K562 (cell line): ENCODE measurements at regions not wholly inside any gene's neighbourhood (a gene's known extent, or its start where the extent isn't known, plus 50 kb on each side); places are given as distances from the start of the nearest gene placed in this dataset.

Source experiments
- ATAC-seq: fragments of 200-7000 bp; cut with Tn5 transposase; 3 replicates; pipeline ENCODE4 v1.9.1; 2020; ENCODE audit warnings: moderate library complexity
- BruUV-seq: library from RNA; stranded (reverse); fragments of 400-500 nt; replicated peaks from 2 replicates; lab custom pipeline; 2021; lab: Mats Ljungman, UMichigan
- CTCF ChIA-PET: fragments of 300-600 bp; formaldehyde crosslinking; extraction: SDS; loops from one replicate; lab custom pipeline; 2021; ENCODE audit warnings: low intra/inter-chr PET ratio; lab: Yijun Ruan, JAX
- POLR2A ChIA-PET: fragments of 300-600, 350-650 bp; sonication (Branson Sonifier 250); formaldehyde crosslinking; extraction: SDS; loops from one replicate; lab custom pipeline; 2021; ENCODE audit warnings: antibody characterized with exemption, inconsistent platforms; lab: Yijun Ruan, JAX
- DNase-seq, 4 experiments: peaks; one replicate each; pipeline versions ENCODE4 v3.0.0 to v3.0.0-alpha.2; 2011 to 2018; ENCODE audit warnings: low spot score in 3 of 4, mixed read lengths in 3 of 4; ENCODE audit errors: extremely low read depth in 1 of 4
- FAIRE-seq: peaks from 2 replicates; lab custom pipeline; 2011; peaks lifted over from hg19 to GRCh38; lab: Jason Lieb, UNC
- H2AFZ ChIP-seq: 2 replicates; pipeline ENCODE4 v1.6.0; 2011; ENCODE audit warnings: low read depth, low read length, control low read depth, inconsistent platforms
- H3K27ac ChIP-seq: fragments of 200-600 bp; 3 replicates; pipeline ENCODE4 v1.8.0; 2011; ENCODE audit warnings: low read depth, mild to moderate bottlenecking, control low read depth, inconsistent platforms, low read length, moderate library complexity, mixed read lengths; ENCODE audit errors: extremely low read depth
- H3K27me3 ChIP-seq, 2 experiments: fragments of 300-600 bp in 1 of 2; 2 replicates in 1 of 2; 3 replicates in 1 of 2; pipeline versions ENCODE4 v1.6.0 to v1.8.0; 2011; ENCODE audit warnings: inconsistent platforms in 2 of 2, low read length in 2 of 2, mild to moderate bottlenecking in 1 of 2, mixed read lengths in 1 of 2, moderate library complexity in 1 of 2; ENCODE audit not compliant: control insufficient read depth in 2 of 2, insufficient read depth in 2 of 2
- H3K36me3 ChIP-seq: fragments of 300-600 bp; 3 replicates; pipeline ENCODE4 v1.8.0; 2011; ENCODE audit warnings: mild to moderate bottlenecking, low read length, inconsistent platforms; ENCODE audit not compliant: control insufficient read depth, insufficient read depth
- H3K4me1 ChIP-seq, 2 experiments: fragments of 200-600 bp in 1 of 2; replicated peaks in 1 of 2; 2 replicates in 1 of 2; 3 replicates in 1 of 2; pipeline versions ENCODE4 v1.5.1 to v1.8.0; 2011; ENCODE audit warnings: inconsistent platforms in 2 of 2, low read length in 2 of 2, mild to moderate bottlenecking in 1 of 2, mixed read lengths in 1 of 2, moderate library complexity in 1 of 2; ENCODE audit not compliant: control insufficient read depth in 2 of 2, insufficient read depth in 2 of 2
- H3K4me2 ChIP-seq: 2 replicates; pipeline ENCODE4 v1.6.1; 2011; ENCODE audit warnings: low read length, control low read depth, inconsistent platforms, mixed read lengths; ENCODE audit not compliant: insufficient read depth
- H3K4me3 ChIP-seq: fragments of 200-600 bp; sonication (generic), shearing (Covaris generic); 2 replicates; pipeline ENCODE4 v1.5.1; 2016; ENCODE audit warnings: control low read depth, inconsistent platforms
- H3K79me2 ChIP-seq: fragments of 200-600 bp; 3 replicates; pipeline ENCODE4 v1.8.0; 2011; ENCODE audit warnings: low read length, inconsistent platforms; ENCODE audit not compliant: control insufficient read depth, insufficient read depth
- H3K9ac ChIP-seq, 2 experiments: 2 replicates each; pipeline versions ENCODE4 v1.6.0 to v1.6.1; 2011; ENCODE audit warnings: low read depth in 2 of 2, low read length in 2 of 2, control low read depth in 1 of 2, inconsistent platforms in 1 of 2, mild to moderate bottlenecking in 1 of 2, mixed read lengths in 1 of 2; ENCODE audit not compliant: insufficient read depth in 1 of 2
- H3K9me1 ChIP-seq: one replicate; pipeline ENCODE4 v1.6.0; 2011; ENCODE audit warnings: inconsistent platforms, mild to moderate bottlenecking, low read length, moderate library complexity; ENCODE audit not compliant: control insufficient read depth, insufficient read depth
- H3K9me3 ChIP-seq: replicated peaks from 2 replicates; pipeline ENCODE4 v1.5.1; 2011; ENCODE audit warnings: low read depth, low read length, inconsistent platforms; ENCODE audit not compliant: control insufficient read depth, insufficient read depth
- H4K20me1 ChIP-seq: replicated peaks from 2 replicates; pipeline ENCODE4 v1.6.1; 2011; ENCODE audit warnings: low read length, inconsistent platforms, mixed read lengths; ENCODE audit not compliant: control insufficient read depth, insufficient read depth
- BHLHE40 ChIP-seq: IDR thresholded peaks from 2 replicates; pipeline ENCODE4 v1.6.1; 2011; ENCODE audit warnings: low read length, improper control_type of control experiment
- HNRNPK ChIP-seq: fragments of 200-400 bp; formaldehyde crosslinking; IDR thresholded peaks from one replicate; pipeline ENCODE4 v1.6.1; 2018; ENCODE audit warnings: mild to moderate bottlenecking, low read depth, low read length; ENCODE audit not compliant: poor library complexity, severe bottlenecking
- MAFG ChIP-seq: fragments of 450-650 bp; conservative IDR thresholded peaks from 2 replicates; pipeline ENCODE4 v1.6.1; 2016; ENCODE audit warnings: missing genetic modification characterization, missing compliant biosample characterization
- MECOM ChIP-seq: fragments of 250-450 bp; sonication (Bioruptor Pico); IDR thresholded peaks from 2 replicates; pipeline ENCODE4 v1.8.0; 2022; ENCODE audit warnings: inconsistent platforms
- NCOA1 ChIP-seq: fragments of 450-650 bp; IDR thresholded peaks from 2 replicates; pipeline ENCODE4 v1.6.1; 2016; ENCODE audit warnings: low read depth
- PTRF ChIP-seq: fragments of 450-650 bp; IDR thresholded peaks from 2 replicates; pipeline ENCODE4 v1.6.1; 2016; ENCODE audit warnings: mild to moderate bottlenecking, missing genetic modification characterization, missing compliant biosample characterization
- RBBP5 ChIP-seq: fragments of 200-600 bp; sonication (generic); IDR thresholded peaks from 2 replicates; pipeline ENCODE4 v1.6.1; 2012; ENCODE audit warnings: borderline replicate concordance, mild to moderate bottlenecking, low read length, control low read depth, inconsistent platforms; ENCODE audit not compliant: insufficient read depth, poor library complexity, severe bottlenecking
- SMARCA4 ChIP-seq: fragments of 450-650 bp; IDR thresholded peaks from 2 replicates; pipeline ENCODE4 v1.6.1; 2016
- STAT5A ChIP-seq: IDR thresholded peaks from 2 replicates; pipeline ENCODE4 v1.6.1; 2012; ENCODE audit warnings: low read length, inconsistent platforms, borderline replicate concordance
- YY1 ChIP-seq, 3 experiments: IDR thresholded peaks; 2 replicates each; pipeline ENCODE4 v1.6.1; 2011; ENCODE audit warnings: low read length in 2 of 3, mild to moderate bottlenecking in 2 of 3, moderate library complexity in 2 of 3, borderline replicate concordance in 1 of 3, control low read depth in 1 of 3, low read depth in 1 of 3; ENCODE audit not compliant: insufficient read depth in 3 of 3, insufficient replicate concordance in 2 of 3, control insufficient read depth in 1 of 3, insufficient read length in 1 of 3; ENCODE audit errors: extremely low read depth in 1 of 3
- ZNF311 ChIP-seq: fragments of 250-450 bp; sonication (Bioruptor Pico); IDR thresholded peaks from 2 replicates; pipeline ENCODE4 v1.4.0; 2020; ENCODE audit warnings: mild to moderate bottlenecking, moderate library complexity
- ZZZ3 ChIP-seq: fragments of 450-650 bp; IDR thresholded peaks from 2 replicates; pipeline ENCODE4 v1.6.1; 2016; ENCODE audit warnings: antibody characterized with exemption, mild to moderate bottlenecking, moderate library complexity
- WGBS: fragments of 100-300 bp; shearing (Covaris generic); methylation state at CpG from one replicate; pipeline ENCODE4 v1.1.6; 2016; ENCODE audit warnings: low coverage, mixed read lengths; ENCODE audit not compliant: insufficient coverage; ENCODE audit errors: missing lambda C conversion rate; 5-methylcytosine and 5-hydroxymethylcytosine counted together
- in situ Hi-C: fragments of 300-500 bp; cut with MboI; formaldehyde crosslinking; loops from 4 replicates; pipeline ENCODE4 v1.15.0; 2018; ENCODE audit warnings: inconsistent platforms, mixed read lengths
- intact Hi-C: fragments of 100-400 bp; cut with micrococcal nuclease; formaldehyde crosslinking; loops from 2 replicates; pipeline ENCODE4 v1.14.2; 2022
- TF ChIP-seq, protein P1 (sequence below), 2 experiments: IDR thresholded peaks in 1 of 2; conservative IDR thresholded peaks in 1 of 2; 2 replicates each; pipeline ENCODE4 v1.6.1; 2016; ENCODE audit warnings: low read depth in 2 of 2, mild to moderate bottlenecking in 1 of 2, missing compliant biosample characterization in 1 of 2, missing genetic modification characterization in 1 of 2, moderate library complexity in 1 of 2
- TF ChIP-seq, protein P2 (sequence below): fragments of 450-650 bp; IDR thresholded peaks from 2 replicates; pipeline ENCODE4 v1.6.1; 2016; ENCODE audit warnings: borderline replicate concordance
- TF ChIP-seq, protein P3 (sequence below): fragments of 450-650 bp; formaldehyde crosslinking; IDR thresholded peaks from 2 replicates; pipeline ENCODE4 v1.4.0; 2020; ENCODE audit warnings: mild to moderate bottlenecking, moderate library complexity

DNA sequence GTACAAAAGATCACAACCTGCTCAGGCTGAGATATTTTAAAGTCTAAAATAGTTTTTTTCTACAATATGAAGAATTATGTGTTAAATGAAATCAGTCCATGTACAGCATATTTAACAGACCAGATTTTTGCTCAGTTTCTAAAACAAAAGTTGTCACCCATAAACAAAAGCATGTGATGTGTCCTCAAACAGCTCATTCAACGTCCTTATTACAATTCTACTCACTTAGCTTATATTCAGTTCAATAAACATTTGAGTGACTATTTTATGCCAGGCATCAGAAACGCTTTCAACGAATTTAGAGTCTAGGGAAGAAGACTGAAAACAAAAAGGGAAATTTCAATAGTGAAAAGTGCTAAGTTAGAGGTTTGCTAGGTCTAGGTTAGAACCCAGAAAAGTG, 457.3 kb upstream of the SEMA3A start:
- no peaks in the 10 kb centered on the region for H4K20me1 ChIP-seq
- DNase-seq (no peak), FAIRE-seq (no peak), ATAC-seq (no peak)
- no TSS peak for BruUV-seq
- no peaks in the 10 kb centered on the region for H3K36me3 ChIP-seq
- TF ChIP-seq BHLHE40 (no peak), RBBP5 (no peak), PTRF (tag) (no peak), ZNF311 (no peak), ZZZ3 (no peak), MECOM (no peak), NCOA1 (no peak), MAFG (no peak), SMARCA4 (no peak), HNRNPK (no peak), YY1 (IDR thresholded peaks at IDR 0.05; ENCODE audit: borderline replicate concordance in 1 of 3, control insufficient read depth in 1 of 3, extremely low read depth in 1 of 3, insufficient read depth in 3 of 3, insufficient read length in 1 of 3, insufficient replicate concordance in 2 of 3, low read depth in 1 of 3, low read length in 2 of 3) (no peak), STAT5A (no peak)
- TF ChIP-seq, protein P1, sequence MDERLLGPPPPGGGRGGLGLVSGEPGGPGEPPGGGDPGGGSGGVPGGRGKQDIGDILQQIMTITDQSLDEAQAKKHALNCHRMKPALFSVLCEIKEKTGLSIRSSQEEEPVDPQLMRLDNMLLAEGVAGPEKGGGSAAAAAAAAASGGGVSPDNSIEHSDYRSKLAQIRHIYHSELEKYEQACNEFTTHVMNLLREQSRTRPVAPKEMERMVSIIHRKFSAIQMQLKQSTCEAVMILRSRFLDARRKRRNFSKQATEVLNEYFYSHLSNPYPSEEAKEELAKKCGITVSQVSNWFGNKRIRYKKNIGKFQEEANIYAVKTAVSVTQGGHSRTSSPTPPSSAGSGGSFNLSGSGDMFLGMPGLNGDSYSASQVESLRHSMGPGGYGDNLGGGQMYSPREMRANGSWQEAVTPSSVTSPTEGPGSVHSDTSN (CRISPR knock-in tag; IDR thresholded peaks at IDR 0.05; ENCODE audit: low read depth): no peak
- TF ChIP-seq, protein P1 (tag; conservative IDR thresholded peaks at IDR 0.05; ENCODE audit: low read depth): no peak
- TF ChIP-seq, protein P2, sequence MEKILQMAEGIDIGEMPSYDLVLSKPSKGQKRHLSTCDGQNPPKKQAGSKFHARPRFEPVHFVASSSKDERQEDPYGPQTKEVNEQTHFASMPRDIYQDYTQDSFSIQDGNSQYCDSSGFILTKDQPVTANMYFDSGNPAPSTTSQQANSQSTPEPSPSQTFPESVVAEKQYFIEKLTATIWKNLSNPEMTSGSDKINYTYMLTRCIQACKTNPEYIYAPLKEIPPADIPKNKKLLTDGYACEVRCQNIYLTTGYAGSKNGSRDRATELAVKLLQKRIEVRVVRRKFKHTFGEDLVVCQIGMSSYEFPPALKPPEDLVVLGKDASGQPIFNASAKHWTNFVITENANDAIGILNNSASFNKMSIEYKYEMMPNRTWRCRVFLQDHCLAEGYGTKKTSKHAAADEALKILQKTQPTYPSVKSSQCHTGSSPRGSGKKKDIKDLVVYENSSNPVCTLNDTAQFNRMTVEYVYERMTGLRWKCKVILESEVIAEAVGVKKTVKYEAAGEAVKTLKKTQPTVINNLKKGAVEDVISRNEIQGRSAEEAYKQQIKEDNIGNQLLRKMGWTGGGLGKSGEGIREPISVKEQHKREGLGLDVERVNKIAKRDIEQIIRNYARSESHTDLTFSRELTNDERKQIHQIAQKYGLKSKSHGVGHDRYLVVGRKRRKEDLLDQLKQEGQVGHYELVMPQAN: no peak
- TF ChIP-seq, protein P3, sequence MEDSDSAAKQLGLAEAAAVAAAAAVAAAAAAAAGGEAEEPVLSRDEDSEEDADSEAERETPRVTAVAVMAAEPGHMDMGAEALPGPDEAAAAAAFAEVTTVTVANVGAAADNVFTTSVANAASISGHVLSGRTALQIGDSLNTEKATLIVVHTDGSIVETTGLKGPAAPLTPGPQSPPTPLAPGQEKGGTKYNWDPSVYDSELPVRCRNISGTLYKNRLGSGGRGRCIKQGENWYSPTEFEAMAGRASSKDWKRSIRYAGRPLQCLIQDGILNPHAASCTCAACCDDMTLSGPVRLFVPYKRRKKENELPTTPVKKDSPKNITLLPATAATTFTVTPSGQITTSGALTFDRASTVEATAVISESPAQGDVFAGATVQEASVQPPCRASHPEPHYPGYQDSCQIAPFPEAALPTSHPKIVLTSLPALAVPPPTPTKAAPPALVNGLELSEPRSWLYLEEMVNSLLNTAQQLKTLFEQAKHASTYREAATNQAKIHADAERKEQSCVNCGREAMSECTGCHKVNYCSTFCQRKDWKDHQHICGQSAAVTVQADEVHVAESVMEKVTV (CRISPR knock-in tag): no peak
- H3K9me3 ChIP-seq: no peaks in the 10 kb centered on the region
- no peak overlapping the region for H3K27ac ChIP-seq
- no peak overlapping the region for H3K9ac ChIP-seq
- no peaks in the 10 kb centered on the region for H3K4me1 ChIP-seq
- intact Hi-C loops (no loop called here), in situ Hi-C loops (no loop called here)
- ChIA-PET CTCF (no interaction called here), POLR2A (no interaction called here)
- H3K4me3 ChIP-seq: no peak overlapping the region
- no peaks in the 10 kb centered on the region for H3K9me1 ChIP-seq
- no peaks in the 10 kb centered on the region for H3K79me2 ChIP-seq
- no peak overlapping the region for H2AFZ ChIP-seq
- no peak overlapping the region for H3K4me2 ChIP-seq
- 31% methylated on average over 3 of the region's 3 CpGs for WGBS
- no peaks in the 10 kb centered on the region for H3K27me3 ChIP-seq
